ENCODE measurements at regions not wholly inside any gene's neighbourhood (a gene's known extent, or its start where the extent isn't known, plus 50 kb on each side); places are given as distances from the start of the nearest gene placed in this dataset.

DNA sequence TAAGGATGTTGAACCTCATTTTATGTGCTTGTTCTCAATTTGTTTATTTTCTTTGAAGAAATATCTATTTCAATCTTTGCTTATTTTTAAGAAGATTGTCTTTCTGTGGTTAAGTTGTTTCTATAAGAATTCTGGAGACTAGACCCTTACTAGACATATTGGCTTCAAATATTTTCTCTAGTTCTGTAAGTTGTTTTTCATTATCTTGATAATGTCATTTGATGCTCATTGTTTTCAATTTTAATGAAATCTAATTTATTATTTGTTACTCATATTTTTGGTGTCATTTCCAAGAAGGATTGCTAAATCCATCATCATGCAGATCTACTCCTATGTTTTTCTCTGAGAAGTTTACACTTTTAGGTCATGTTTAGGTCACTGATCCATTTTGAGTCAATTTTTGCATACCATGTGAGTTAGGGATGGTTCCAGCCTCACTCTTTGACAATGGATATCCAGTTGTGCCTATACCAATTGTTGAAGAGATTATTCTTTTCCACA lies 874.8 kb upstream of the SLITRK6 start:
- intact Hi-C loops (cut with micrococcal nuclease; ENCODE audit: unreplicated experiment), result no loop called here
- no peaks in the 10 kb centered on the region for H3K4me1 ChIP-seq (ENCODE audit: insufficient read depth, low read length, poor library complexity, severe bottlenecking)
- CTCF ChIA-PET (ENCODE audit: unreplicated experiment), result no interaction called here
- no peaks in the 10 kb centered on the region for H3K79me2 ChIP-seq (ENCODE audit: insufficient read depth, low read depth, low read length)
- no peaks in the 10 kb centered on the region for H3K36me3 ChIP-seq (ENCODE audit: insufficient read depth, low read length)
- POLR2A ChIA-PET, result no interaction called here
- no peaks in the 10 kb centered on the region for H3K9me2 ChIP-seq (ENCODE audit: insufficient read depth, low read length)
- no peaks in the 10 kb centered on the region for H4K20me1 ChIP-seq (ENCODE audit: insufficient read depth, low read length)
- no peak overlapping the region for H3K27ac ChIP-seq (ENCODE audit: low read depth, low read length, poor library complexity, severe bottlenecking)
- no peak for TF ChIP-seq EZH2phosphoT487 (IDR thresholded peaks at IDR 0.05; ENCODE audit: borderline replicate concordance, low read depth, low read length)
- TF ChIP-seq, protein P1, sequence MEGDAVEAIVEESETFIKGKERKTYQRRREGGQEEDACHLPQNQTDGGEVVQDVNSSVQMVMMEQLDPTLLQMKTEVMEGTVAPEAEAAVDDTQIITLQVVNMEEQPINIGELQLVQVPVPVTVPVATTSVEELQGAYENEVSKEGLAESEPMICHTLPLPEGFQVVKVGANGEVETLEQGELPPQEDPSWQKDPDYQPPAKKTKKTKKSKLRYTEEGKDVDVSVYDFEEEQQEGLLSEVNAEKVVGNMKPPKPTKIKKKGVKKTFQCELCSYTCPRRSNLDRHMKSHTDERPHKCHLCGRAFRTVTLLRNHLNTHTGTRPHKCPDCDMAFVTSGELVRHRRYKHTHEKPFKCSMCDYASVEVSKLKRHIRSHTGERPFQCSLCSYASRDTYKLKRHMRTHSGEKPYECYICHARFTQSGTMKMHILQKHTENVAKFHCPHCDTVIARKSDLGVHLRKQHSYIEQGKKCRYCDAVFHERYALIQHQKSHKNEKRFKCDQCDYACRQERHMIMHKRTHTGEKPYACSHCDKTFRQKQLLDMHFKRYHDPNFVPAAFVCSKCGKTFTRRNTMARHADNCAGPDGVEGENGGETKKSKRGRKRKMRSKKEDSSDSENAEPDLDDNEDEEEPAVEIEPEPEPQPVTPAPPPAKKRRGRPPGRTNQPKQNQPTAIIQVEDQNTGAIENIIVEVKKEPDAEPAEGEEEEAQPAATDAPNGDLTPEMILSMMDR (conservative IDR thresholded peaks at IDR 0.05; ENCODE audit: low read length), result no peak
- no peak overlapping the region for H2AFZ ChIP-seq (ENCODE audit: low read length)
- BruUV-seq (replicated peaks), result no TSS peak
- DNase-seq (ENCODE audit: low spot score), result no peak
- H3K4me3 ChIP-seq (ENCODE audit: low read depth, low read length, poor library complexity, severe bottlenecking), result no peak overlapping the region
- no peak overlapping the region for H3K4me2 ChIP-seq (ENCODE audit: low read length)
- no peaks in the 10 kb centered on the region for H3K9me3 ChIP-seq (ENCODE audit: low read length)

GRCh38 chr13:86681223-86681622 lies 882.0 kb upstream of the SLITRK6 start:
- no TSS peak for BruUV-seq (replicated peaks)

GRCh38 chr13:86684402-86684801 lies 885.2 kb upstream of the SLITRK6 start:
- BruUV-seq (replicated peaks), result no TSS peak
- Histone ChIP-seq H4K20me1 (ENCODE audit: insufficient read depth, low read length) (no peaks in the 10 kb centered on the region), H3K4me2 (ENCODE audit: low read length) (no peak overlapping the region), H3K9me3 (ENCODE audit: low read length) (no peaks in the 10 kb centered on the region), H3K4me3 (ENCODE audit: low read depth, low read length, poor library complexity, severe bottlenecking) (no peak overlapping the region), H3K4me1 (ENCODE audit: insufficient read depth, low read length, poor library complexity, severe bottlenecking) (no peaks in the 10 kb centered on the region), H2AFZ (ENCODE audit: low read length) (no peak overlapping the region), H3K27ac (ENCODE audit: low read depth, low read length, poor library complexity, severe bottlenecking) (no peak overlapping the region), H3K36me3 (ENCODE audit: insufficient read depth, low read length) (no peaks in the 10 kb centered on the region), H3K79me2 (ENCODE audit: insufficient read depth, low read depth, low read length) (no peaks in the 10 kb centered on the region), H3K9me2 (ENCODE audit: insufficient read depth, low read length) (no peaks in the 10 kb centered on the region)
- CTCF ChIA-PET (ENCODE audit: unreplicated experiment), result no interaction called here
- intact Hi-C loops (cut with micrococcal nuclease; ENCODE audit: unreplicated experiment), result no loop called here
- POLR2A ChIA-PET, result interaction anchor here (0.7 to 1.0 kb wide), 4 partner anchors 13 to 1829 kb away, joined by 5 to 7 read pairs (median 6); no protein-coding TSS in a partner anchor
- TF ChIP-seq, protein P1 (conservative IDR thresholded peaks at IDR 0.05; ENCODE audit: low read length), result no peak
- no peak for TF ChIP-seq EZH2phosphoT487 (IDR thresholded peaks at IDR 0.05; ENCODE audit: borderline replicate concordance, low read depth, low read length)
- no peak for DNase-seq (ENCODE audit: low spot score)

More at GRCh38 chr13:86681223-86681622, 882.0 kb upstream of the SLITRK6 start:
- Histone ChIP-seq H3K79me2 (ENCODE audit: insufficient read depth, low read depth, low read length) (no peaks in the 10 kb centered on the region), H3K4me3 (ENCODE audit: low read depth, low read length, poor library complexity, severe bottlenecking) (no peak overlapping the region), H3K9me2 (ENCODE audit: insufficient read depth, low read length) (no peaks in the 10 kb centered on the region), H4K20me1 (ENCODE audit: insufficient read depth, low read length) (no peaks in the 10 kb centered on the region), H3K9me3 (ENCODE audit: low read length) (0 out of 2 replicates have a peak, but pooled peaks cover 3% of the 10 kb centered on the region), H3K4me2 (ENCODE audit: low read length) (no peak overlapping the region), H3K27ac (ENCODE audit: low read depth, low read length, poor library complexity, severe bottlenecking) (no peak overlapping the region), H2AFZ (ENCODE audit: low read length) (no peak overlapping the region), H3K4me1 (ENCODE audit: insufficient read depth, low read length, poor library complexity, severe bottlenecking) (no peaks in the 10 kb centered on the region), H3K36me3 (ENCODE audit: insufficient read depth, low read length) (no peaks in the 10 kb centered on the region)
- TF ChIP-seq, protein P1 (conservative IDR thresholded peaks at IDR 0.05; ENCODE audit: low read length), result no peak
- no peak for TF ChIP-seq EZH2phosphoT487 (IDR thresholded peaks at IDR 0.05; ENCODE audit: borderline replicate concordance, low read depth, low read length)
- no peak for DNase-seq (ENCODE audit: low spot score)
- CTCF ChIA-PET (ENCODE audit: unreplicated experiment), result no interaction called here
- POLR2A ChIA-PET, result no interaction called here
- intact Hi-C loops (cut with micrococcal nuclease; ENCODE audit: unreplicated experiment), result no loop called here
